HG03060 (cell line): ENCODE measurements at regions not wholly inside any gene's neighbourhood (a gene's known extent, or its start where the extent isn't known, plus 50 kb on each side); places are given as distances from the start of the nearest gene placed in this dataset.

Source experiments
- ATAC-seq: cut with Tn5 transposase; IDR thresholded peaks from one replicate; pipeline ENCODE4 v1.9.1; 2021; ENCODE audit warnings: low read depth, moderate number of reproducible peaks; ENCODE audit not compliant: unreplicated experiment

- no peak for ATAC-seq
Measured at GRCh38 chr18:68532328-68532885, 182.5 kb downstream of the TMX3 start.

- ATAC-seq: no peak
Measured at GRCh38 chr18:68525091-68525490, 189.8 kb downstream of the TMX3 start.

- ATAC-seq: peak; percentile 38
Measured at GRCh38 chr18:68520406-68521075, 194.4 kb downstream of the TMX3 start.

GRCh38 chr18:68519336-68519735 lies 195.6 kb downstream of the TMX3 start:
- no peak for ATAC-seq

GRCh38 chr18:68509902-68510301 lies 205.0 kb downstream of the TMX3 start:
- no peak for ATAC-seq

- no peak for ATAC-seq
Measured at GRCh38 chr18:68507781-68508180, 207.1 kb downstream of the TMX3 start.

- ATAC-seq: no peak
Measured at GRCh38 chr18:68505178-68505574, 209.7 kb downstream of the TMX3 start.

- ATAC-seq: no peak
Measured at GRCh38 chr18:68504441-68505177, 210.3 kb downstream of the TMX3 start.

- no peak for ATAC-seq
Measured at GRCh38 chr18:68500556-68500955, 214.4 kb downstream of the TMX3 start.

GRCh38 chr18:68499141-68499540 lies 215.8 kb downstream of the TMX3 start:
- ATAC-seq: no peak

- ATAC-seq: no peak
Measured at GRCh38 chr18:68498636-68499035, 216.3 kb downstream of the TMX3 start.

GRCh38 chr18:68498185-68498584 lies 216.7 kb downstream of the TMX3 start:
- ATAC-seq: no peak

GRCh38 chr18:68494802-68495581 lies 219.9 kb downstream of the TMX3 start:
- no peak for ATAC-seq

- no peak for ATAC-seq
Measured at GRCh38 chr18:68489013-68489792, 225.7 kb downstream of the TMX3 start.

- ATAC-seq: no peak
Measured at GRCh38 chr18:68484241-68484640, 230.7 kb downstream of the TMX3 start.

GRCh38 chr18:68482815-68483214 lies 232.1 kb downstream of the TMX3 start:
- ATAC-seq: no peak

- ATAC-seq: no peak
Measured at GRCh38 chr18:68480196-68480595, 234.7 kb downstream of the TMX3 start.

- ATAC-seq: no peak
Measured at GRCh38 chr18:68478246-68478645, 236.7 kb downstream of the TMX3 start.

- ATAC-seq: no peak
Measured at GRCh38 chr18:68475883-68476282, 239.0 kb downstream of the TMX3 start.

GRCh38 chr18:68472701-68473295 lies 242.1 kb downstream of the TMX3 start:
- ATAC-seq: no peak
